GM21576 (cell line): ENCODE measurements at regions not wholly inside any gene's neighbourhood (a gene's known extent, or its start where the extent isn't known, plus 50 kb on each side); places are given as distances from the start of the nearest gene placed in this dataset.

Source experiments
- ATAC-seq: cut with Tn5 transposase; IDR thresholded peaks from one replicate; pipeline ENCODE4 v1.9.1; 2021; ENCODE audit warnings: mild to moderate bottlenecking, moderate library complexity; ENCODE audit not compliant: unreplicated experiment

DNA sequence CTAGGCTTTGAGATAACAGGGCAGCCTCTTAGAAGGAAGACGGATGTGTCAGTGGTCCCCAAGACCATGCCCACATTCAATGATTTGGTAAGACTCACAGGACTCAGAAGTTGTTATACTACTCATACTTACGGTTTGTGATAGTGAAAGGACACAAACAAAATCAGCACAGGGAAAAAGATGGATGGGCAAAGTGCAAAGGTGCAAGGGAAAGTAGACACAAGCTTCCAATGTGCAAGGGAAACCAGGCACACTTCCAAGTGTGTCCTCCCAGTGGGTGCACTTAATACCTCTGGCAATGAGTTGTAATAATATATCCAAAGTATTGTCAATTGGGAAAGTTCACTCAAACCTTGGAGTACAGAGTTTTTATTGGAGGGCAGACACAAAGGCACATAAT lies 53.8 kb upstream of the VCX start:
- ATAC-seq = no peak

DNA sequence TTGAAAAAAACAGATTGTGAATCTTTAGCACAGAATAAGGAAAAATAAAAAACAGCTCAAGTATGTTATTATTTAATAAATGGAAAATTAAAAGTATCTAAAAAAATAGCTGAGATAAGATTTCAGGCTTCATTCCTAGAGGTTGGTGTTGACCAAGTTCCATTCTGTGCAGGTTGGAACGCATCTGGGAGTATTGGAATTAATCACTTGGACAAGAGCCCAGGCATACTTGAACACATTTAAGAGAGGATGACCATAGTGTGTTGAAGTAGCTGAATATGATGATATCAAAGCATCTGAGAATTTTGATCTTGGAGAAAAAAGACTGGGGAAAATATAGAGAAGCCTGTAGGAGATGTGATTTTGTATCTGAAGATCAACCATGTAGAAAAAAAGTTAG lies 54.6 kb upstream of the VCX start:
- ATAC-seq = no peak

DNA sequence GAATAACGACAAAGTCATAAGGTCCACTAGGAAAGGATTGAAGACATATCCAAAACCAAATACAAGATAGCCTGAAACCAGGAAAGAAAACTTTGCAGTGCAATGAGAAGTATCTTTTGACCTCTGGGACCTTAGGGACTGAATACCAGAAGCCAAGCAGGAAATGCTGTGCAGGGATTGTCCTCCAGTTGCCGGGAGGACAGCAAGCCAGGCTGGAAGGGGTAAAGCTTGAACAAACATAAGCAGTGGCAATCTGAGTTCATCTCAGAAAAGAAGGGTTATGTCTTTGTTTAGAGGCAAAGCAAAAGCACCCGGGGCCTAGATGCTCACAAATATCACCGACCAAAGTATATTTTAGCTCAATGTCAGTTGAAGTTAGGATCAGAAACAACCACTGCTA lies 55.3 kb upstream of the VCX start:
- no peak for ATAC-seq

DNA sequence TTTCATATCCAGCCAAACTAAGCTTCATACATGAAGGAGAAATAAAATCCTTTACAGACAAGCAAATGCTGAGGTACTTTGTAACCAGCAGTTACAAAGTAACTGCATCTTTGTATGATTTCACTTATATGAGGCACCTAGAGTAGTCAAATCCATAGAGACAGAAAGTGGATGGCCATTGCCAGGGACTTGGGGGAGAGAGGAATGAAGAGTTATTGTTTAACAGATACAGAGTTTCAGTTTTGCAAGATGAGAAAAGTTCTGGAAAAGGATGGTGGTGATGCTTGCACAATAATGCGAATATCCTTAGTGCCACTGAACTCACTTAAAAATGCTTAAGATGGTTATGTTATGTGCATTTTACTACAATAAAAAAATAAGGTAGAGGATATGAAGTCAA lies 58.4 kb upstream of the VCX start:
- ATAC-seq = no peak

DNA sequence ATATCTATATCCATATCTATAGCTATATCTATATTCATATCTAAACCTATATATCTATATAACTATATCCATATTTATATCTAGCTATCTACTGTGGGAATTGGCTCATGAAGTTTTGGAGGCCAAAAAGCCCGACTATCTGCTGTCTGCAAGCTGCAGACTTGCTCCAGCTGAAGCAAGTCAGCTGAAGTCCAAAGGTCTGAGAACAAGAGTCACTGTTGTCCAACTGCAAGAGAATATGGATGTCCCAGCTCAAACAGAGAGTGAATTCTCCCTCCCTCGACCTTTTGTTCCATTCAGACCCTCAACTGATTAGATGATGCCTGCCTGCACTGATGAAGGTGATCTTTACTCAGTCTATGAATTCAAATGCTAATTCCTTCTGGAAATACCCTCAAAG lies 63.3 kb upstream of the VCX start:
- ATAC-seq = no peak

DNA sequence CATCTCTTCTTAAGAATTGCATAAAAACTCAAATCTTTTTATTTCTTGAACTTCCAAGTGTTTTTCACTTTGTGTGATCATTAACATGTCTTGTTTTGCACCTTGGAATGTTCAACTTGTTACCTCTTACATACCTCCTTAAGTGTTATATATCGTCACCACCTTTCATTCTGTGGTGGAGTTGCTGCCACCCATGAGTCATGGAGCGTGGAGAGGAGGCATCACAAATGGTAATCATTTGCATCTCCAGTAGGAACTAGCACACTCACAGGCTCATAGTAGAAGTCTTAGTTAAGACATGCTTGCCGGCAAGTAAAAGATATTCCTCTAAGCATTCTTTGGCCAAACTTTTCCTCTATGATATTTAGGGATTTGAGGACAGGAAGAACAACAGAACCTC lies 67.0 kb upstream of the VCX start:
- no peak for ATAC-seq

DNA sequence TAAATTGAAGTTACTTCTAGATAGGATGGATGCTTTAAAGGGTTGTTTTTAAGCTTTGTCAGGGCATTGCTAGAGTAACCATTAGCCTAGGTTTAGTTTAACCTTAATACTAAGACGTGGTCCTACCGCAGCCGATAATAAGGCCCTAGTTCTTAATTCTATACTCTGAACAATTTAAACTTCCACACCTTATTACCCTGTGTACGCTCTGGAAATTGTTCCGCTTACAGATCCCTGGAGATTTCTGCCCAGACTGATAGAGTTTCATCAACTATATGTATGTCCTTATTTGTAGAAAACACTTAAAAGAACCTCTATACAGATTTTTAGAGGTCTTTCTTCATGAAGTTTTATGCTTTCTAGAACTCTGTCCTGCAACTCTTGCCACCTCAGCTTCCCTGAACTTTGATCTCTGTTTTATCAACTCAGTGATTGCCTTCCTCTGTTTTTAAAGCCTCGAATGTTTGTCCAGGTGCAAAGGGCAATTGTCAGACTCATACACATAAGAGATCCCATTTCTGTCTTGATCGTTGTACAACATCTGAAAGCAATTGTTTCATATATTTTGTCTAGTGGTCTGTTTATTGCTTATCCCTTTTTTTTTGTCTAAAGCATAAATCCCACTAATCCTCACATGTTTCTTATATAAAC lies 71.1 kb upstream of the VCX start:
- no peak for ATAC-seq

DNA sequence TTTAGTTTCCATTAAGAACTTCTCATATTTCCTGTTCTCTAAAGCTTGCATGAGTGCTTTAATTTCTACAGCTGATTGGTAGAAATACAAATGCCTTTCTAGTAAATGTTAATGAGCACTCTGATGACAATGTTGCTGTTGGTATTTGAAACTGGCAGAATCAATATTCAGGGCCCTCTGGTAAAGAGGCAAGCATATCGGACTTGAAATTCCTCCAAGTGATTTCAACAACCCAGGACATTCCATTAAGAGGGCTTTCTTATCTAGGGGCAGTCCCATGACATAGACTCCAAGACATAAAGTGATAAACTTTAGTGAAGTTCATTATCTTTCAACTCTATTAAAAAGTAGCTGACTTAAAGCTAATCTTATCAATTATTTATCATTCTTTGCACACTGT lies 83.1 kb upstream of the VCX start:
- ATAC-seq = no peak

DNA sequence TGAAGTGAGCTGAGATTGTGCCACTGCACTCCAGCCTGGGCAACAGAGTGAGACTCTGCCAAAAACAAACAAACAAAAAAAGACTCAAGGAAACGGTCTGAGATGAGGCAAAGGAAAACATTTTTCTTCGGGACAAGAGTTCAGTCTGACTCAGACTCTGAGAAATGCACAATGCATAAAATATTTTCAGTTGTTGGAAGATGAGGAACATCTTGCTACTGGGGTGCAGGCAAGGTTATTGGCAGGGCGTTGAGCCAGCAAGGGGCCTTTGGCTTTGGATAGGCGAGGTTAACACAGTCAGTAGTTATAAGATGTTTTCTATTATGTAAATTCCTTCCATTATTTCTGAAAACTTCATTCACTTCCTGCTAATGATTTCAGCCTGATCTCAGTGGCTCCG lies 96.1 kb upstream of the VCX start:
- no peak for ATAC-seq

DNA sequence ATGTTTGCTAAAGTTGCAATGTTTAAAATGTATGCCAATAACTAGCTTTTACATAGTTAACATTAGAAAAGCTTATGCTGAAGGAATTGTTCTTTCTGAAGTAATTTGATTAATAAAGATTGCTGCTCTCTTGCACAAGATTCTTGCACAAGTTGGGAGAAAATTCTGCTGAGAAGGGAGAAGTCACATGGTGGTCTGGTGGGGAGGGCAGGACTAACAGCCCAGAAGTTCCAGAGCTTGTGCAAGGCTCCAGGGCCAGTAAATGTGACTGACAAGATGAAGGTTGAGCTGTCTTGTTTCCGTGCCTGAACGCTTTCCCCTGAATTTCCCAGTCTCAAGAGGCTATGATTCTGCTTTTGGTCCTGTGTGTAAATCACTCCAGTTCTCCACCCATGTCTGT lies 112.9 kb upstream of the VCX start:
- ATAC-seq = no peak

DNA sequence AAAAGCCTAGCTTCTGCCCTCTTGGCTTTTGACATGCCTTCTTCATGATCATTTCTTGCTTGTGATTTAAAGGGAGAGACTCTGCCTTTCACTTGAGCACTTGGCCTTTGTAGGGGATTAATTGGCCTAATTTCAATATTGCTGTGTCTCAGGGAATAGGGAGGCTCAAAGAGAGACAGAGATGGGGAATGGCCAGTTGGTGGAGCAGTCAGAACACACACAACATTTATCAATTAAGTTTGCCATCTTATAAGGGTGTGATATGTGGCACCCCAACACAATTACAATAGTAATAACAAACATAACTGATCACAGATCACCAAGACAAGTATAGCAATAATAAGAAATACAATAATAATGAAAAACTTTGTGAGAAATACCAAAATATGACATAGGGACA lies 122.5 kb upstream of the VCX start:
- ATAC-seq = no peak

DNA sequence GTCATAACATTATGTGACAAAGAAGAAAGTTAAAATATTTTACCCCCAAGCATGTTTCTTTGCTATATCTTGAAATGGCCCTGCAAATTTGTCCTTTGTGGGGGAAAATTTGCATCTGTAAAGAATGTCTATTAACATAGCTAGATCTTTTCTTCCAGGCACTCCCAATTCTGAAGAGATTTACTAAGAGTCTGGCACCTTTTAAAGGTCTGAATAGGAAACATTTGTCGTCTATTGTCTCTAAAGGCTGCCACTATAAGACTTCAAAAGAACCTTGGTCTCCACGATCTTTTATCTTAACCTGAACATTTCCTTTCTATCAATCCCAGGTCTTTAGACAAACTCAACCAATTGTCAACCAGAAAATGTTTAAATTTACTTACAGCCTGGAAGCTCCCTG lies 128.6 kb upstream of the VCX start:
- ATAC-seq = no peak

DNA sequence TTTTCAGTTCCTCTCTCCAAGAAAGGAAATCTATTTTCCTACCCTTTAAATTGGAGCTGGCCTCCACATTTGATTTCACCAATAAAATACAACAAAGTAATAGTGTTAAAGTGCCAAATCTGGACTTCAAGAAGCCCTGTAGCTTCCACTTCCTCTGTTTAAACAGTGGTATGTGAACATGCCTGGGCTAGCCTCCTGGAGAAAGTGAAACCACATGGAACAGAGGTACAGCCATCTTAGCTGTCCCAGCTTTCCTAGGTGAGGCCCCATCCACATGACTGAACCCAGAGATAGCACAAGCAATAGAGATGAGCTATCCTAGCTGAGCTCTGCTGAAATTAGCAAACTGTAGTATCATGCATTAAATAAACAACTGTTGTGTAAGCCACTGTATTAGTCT lies 131.8 kb upstream of the VCX start:
- no peak for ATAC-seq

DNA sequence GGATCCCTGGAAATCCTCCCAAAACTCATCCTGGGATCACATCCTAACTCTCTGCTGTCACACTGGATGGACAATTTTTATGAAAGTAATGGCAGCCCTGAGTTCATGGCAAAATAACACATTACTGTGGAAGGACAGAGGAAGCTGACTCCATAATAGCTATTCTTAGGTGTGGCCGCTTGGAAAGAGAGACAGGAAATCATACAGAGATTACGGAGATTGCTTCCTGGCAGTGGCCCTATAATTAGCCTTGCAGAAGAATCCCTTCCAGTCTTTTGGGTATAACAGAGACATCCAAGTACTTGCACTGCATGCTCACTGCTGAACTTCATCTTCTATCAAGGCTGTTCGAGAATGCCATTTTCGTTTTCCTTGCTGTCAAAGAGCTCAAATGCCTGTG lies 133.1 kb upstream of the VCX start:
- no peak for ATAC-seq

DNA sequence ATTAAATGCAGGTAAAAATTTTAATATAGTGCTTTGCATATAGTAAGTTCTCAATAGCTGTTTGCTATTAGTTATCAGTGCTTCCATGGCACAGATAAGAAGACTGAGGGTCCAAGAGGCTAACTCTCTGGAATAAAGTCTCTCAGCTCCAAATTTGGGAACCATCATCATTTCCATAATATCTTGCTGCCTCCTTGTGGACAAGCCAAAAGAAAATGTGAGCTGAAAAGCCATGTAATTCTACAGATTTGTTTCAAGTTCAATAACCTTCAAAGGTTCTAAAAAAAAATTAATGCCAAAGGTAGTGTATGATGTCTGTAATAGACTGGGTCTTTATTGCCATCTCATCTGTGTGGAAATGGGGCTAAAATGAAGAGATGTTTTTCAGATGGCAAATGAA lies 136.9 kb upstream of the VCX start:
- no peak for ATAC-seq

DNA sequence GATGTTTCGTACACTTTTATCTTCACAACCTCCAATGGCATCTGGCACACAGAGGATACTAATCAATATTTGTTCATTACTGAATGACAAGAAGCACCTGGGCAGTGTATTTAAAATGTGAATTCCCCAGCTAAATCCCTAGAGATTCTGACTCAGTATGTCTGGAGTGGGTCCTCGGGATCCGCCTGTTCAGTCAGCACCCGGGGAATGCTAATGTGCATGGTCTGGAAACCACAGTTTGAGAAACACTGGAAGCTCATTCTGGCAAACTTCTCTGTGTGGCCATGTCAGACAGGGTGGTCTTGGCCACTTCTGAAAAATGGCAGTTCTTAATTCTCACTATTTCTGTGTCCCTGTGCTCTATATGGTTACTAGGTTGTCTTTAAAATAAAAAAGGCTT lies 138.8 kb upstream of the VCX start:
- no peak for ATAC-seq

DNA sequence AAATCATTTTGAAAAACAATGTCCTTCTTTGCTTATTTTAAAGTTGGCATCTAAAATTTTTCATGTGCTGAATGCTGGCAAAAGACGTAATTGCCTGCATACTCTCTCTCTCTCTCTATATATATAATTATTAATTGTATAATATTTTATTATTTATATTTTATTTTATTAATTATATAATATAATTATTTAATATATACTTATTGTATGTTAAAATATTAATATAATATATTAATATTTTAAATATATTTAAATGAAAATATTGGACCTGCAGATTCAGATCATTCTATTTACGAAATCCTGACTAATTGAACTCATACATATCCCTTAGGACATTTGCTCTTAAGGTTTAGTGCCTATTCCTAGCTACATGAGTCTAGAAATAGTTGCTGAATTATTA lies 144.7 kb upstream of the VCX start:
- no peak for ATAC-seq

DNA sequence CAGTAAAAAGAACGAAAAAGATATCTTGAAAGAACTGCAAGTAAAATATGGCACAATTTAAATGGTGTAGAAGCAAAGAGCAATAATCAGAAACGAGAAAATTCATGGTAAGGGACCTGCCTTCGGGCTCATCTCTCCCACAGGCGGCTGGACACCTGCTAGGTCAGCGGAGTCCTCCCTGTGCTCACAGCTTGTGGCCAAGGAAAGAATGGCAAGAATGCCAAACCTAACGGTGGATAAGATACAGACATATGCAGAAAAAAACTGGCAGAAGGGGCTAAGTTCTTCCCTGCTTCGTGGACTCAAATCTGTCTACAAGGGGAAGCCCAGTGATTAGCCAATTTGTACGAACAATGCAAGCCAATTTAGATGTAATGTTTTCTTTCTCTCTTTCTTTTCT lies 152.1 kb upstream of the VCX start:
- no peak for ATAC-seq

DNA sequence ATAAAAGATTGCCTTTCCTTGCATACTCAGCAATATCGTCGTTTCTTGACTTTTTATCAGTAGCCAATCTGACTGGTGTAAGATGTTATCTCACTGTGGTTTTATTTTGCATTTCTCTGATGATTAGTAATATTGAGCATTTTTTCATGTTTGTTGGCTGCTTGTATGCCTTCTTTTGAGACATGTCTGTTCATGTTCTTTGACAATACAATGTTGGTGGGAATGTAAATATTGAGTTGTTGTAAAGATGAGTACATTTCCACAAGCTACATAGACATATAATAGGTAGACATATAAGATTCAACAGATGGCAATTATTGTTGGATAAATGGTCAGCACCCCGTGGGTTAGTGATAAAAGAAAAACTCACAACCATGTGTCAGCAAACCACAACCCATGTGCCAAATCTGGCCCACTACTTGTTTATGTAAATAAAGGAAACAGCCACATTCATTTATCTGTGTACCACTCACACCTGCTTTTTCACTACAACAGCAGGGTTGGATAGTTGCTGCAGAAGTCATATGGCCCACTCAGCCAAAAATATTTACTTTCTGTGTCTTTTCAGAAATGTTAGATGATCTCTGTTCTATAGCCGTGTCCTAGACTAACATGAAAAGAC lies 153.1 kb upstream of the VCX start:
- ATAC-seq = no peak

DNA sequence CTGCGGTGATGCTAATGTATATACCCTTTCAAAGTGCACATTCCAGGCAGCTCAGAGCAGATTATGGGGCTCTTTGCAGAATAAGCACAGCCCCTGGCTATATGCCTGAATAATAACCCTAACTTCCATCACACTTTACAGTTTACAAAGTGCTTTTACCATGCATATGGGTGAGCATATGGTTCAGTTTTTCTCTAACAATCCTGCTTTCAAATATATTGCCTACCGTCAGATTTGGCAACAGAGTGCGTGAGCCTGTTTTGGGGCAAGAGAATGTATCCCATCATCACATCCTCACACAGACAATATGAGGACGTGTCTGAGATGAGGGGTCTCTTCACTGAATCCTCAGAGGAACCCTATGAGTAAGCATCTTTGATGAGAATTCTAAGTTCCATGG lies 162.8 kb upstream of the VCX start:
- ATAC-seq = no peak

DNA sequence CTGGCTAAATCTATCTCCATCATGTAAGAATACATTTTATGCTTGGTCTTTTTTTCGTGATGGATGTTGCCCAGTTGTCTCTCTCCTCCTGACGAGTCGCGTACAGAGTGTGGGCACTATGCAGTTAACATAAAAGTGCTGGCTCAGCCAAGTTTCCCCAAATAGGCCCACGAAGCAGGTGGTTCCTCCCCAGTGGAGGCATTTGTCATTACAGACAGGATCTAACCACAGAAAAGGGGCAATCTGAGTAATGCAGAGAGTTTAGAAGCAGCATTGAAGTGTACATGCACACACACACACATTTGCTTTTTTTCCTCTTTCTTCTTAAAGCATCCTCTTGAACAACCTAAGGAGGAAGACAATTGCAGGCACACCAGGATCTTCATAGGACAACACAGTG lies 188.7 kb upstream of the VCX start:
- ATAC-seq = no peak

DNA sequence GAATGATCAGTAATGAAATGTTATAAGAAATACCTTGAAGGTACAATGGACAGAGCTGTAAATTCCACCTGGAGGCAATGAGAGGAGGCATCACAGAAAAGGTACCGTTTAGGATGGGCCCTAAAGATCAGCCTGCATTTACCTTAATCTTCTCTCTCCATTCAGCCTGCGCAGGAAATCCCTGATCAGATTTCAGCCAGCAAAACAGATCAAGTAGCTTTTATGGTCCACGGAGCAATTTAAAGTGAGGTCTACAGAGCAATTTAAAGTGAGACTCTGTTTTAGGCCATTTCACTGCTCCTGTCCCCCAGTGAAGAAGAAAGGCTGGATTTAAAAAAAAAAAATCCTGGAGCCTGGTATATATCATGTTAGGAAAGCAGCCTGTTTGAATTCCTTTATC lies 195.1 kb upstream of the VCX start:
- no peak for ATAC-seq

DNA sequence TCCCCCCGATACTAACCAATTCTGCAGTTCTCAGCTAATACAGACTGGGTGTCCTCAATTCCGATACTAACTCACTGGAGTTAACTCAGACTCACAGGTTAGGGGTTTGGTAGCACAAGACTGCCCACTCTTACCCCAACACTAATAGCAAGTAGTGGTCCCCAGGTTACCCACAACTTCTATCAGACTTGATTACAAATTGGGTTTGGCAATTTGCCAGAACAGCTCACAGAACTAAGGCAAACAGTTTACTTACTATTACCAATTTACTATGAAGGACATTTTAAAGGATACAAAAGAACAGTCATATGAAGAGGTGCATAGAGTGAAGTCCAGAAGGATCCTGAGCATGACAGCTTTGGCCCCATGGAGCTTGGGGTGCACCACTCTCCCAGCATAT lies 201.8 kb upstream of the VCX start:
- no peak for ATAC-seq
